ENCODE measurements at regions not wholly inside any gene's neighbourhood (a gene's known extent, or its start where the extent isn't known, plus 50 kb on each side); places are given as distances from the start of the nearest gene placed in this dataset.
"Not testable (repeated sequence)": the region's sequence is repeated elsewhere in the genome, so short reads cannot be mapped to it uniquely, and the experiment has no call there.

- no peak for DNase-seq (ENCODE audit: low read depth)
These were observed 151.0 kb downstream of the NUF2 start for GRCh38 chr1:163472651-163473248.

GRCh38 chr1:163477276-163477830 is 155.6 kb downstream of the NUF2 start:
- DNase-seq (ENCODE audit: low read depth): no peak

- not testable (repeated sequence) for DNase-seq (ENCODE audit: low read depth)
These were observed 176.9 kb downstream of the NUF2 start for GRCh38 chr1:163498391-163499330.

- no peak for DNase-seq (ENCODE audit: low read depth)
These were observed 182.7 kb downstream of the NUF2 start for GRCh38 chr1:163504331-163504978.

GRCh38 chr1:163509114-163509513 is 187.4 kb downstream of the NUF2 start:
- DNase-seq (ENCODE audit: low read depth): no peak

- DNase-seq (ENCODE audit: low read depth): no peak
These were observed 190.7 kb downstream of the NUF2 start for GRCh38 chr1:163512349-163512989.

GRCh38 chr1:163523375-163524029 is 201.7 kb downstream of the NUF2 start:
- no peak for DNase-seq (ENCODE audit: low read depth)

- peak; percentile 1 for DNase-seq (ENCODE audit: low read depth)
These were observed 207.1 kb downstream of the NUF2 start for GRCh38 chr1:163528710-163529348.

GRCh38 chr1:163531345-163531744 is 209.6 kb downstream of the NUF2 start:
- no peak for DNase-seq (ENCODE audit: low read depth)

- no peak for DNase-seq (ENCODE audit: low read depth)
These were observed 213.6 kb downstream of the NUF2 start for GRCh38 chr1:163535401-163535800.

- peak; percentile 9 for DNase-seq (ENCODE audit: low read depth)
These were observed 214.1 kb downstream of the NUF2 start for GRCh38 chr1:163535807-163536206.

GRCh38 chr1:163537809-163538208 is 216.1 kb downstream of the NUF2 start:
- DNase-seq (ENCODE audit: low read depth): no peak

GRCh38 chr1:163538667-163539066 is 216.9 kb downstream of the NUF2 start:
- no peak for DNase-seq (ENCODE audit: low read depth)

- no peak for DNase-seq (ENCODE audit: low read depth)
These were observed 219.0 kb downstream of the NUF2 start for GRCh38 chr1:163540727-163541126.

GRCh38 chr1:163544441-163544840 is 222.7 kb downstream of the NUF2 start:
- no peak for DNase-seq (ENCODE audit: low read depth)

GRCh38 chr1:163558162-163558561 is 236.4 kb downstream of the NUF2 start:
- no peak for DNase-seq (ENCODE audit: low read depth)

GRCh38 chr1:163561580-163562295 is 240.0 kb downstream of the NUF2 start:
- peak; percentile 11 for DNase-seq (ENCODE audit: low read depth)

GRCh38 chr1:163562355-163562754 is 240.6 kb downstream of the NUF2 start:
- DNase-seq (ENCODE audit: low read depth): no peak

- no peak for DNase-seq (ENCODE audit: low read depth)
These were observed 243.4 kb downstream of the NUF2 start for GRCh38 chr1:163565166-163565565.

- DNase-seq (ENCODE audit: low read depth): no peak
These were observed 248.3 kb downstream of the NUF2 start for GRCh38 chr1:163570071-163570470.
